22Rv1 (cell line): ENCODE measurements at regions not wholly inside any gene's neighbourhood (a gene's known extent, or its start where the extent isn't known, plus 50 kb on each side); places are given as distances from the start of the nearest gene placed in this dataset.

Experiments used
- CTCF ChIP-seq: fragments of 450-650 bp; IDR thresholded peaks from 2 replicates; pipeline ENCODE4 v1.5.1; 2017; ENCODE audit warnings: mild to moderate bottlenecking
- ZFX ChIP-seq: fragments of 450-650 bp; IDR thresholded peaks from 2 replicates; pipeline ENCODE4 v1.6.1; 2017; ENCODE audit warnings: antibody characterized with exemption, borderline replicate concordance

GRCh38 chr2:23213196-23213595 lies 171.8 kb upstream of the KLHL29 start:
- no peak for TF ChIP-seq CTCF
- no peak for TF ChIP-seq ZFX
